GM12891 (cell line): ENCODE measurements at regions not wholly inside any gene's neighbourhood (a gene's known extent, or its start where the extent isn't known, plus 50 kb on each side); places are given as distances from the start of the nearest gene placed in this dataset.

Experiments
- DNase-seq: peaks from one replicate; pipeline ENCODE4 v3.0.0; 2011; ENCODE audit warnings: low spot score; ENCODE audit not compliant: insufficient read length
- FAIRE-seq: peaks from 2 replicates; lab custom pipeline; 2011; peaks lifted over from hg19 to GRCh38; lab: Jason Lieb, UNC
- PAX5 ChIP-seq: IDR thresholded peaks from 2 replicates; pipeline ENCODE4 v1.6.1; 2011; ENCODE audit warnings: low read length, moderate library complexity, mild to moderate bottlenecking; ENCODE audit not compliant: insufficient read depth, severe bottlenecking
- POLR2A ChIP-seq: IDR thresholded peaks from 2 replicates; pipeline ENCODE4 v1.6.1; 2011; ENCODE audit warnings: low read depth, low read length, control low read depth
- POLR2AphosphoS5 ChIP-seq: IDR thresholded peaks from 2 replicates; pipeline ENCODE4 v1.6.1; 2011; ENCODE audit warnings: low read depth, low read length, control low read depth
- POU2F2 ChIP-seq: IDR thresholded peaks from 2 replicates; pipeline ENCODE4 v1.6.1; 2011; ENCODE audit warnings: low read depth, mild to moderate bottlenecking, control low read depth, low read length, moderate library complexity
- SPI1 ChIP-seq: IDR thresholded peaks from 2 replicates; pipeline ENCODE4 v1.6.1; 2011; ENCODE audit warnings: low read depth, low read length, control low read depth
- TAF1 ChIP-seq: IDR thresholded peaks from 2 replicates; pipeline ENCODE4 v1.6.1; 2011; ENCODE audit warnings: low read depth, low read length, control low read depth

- FAIRE-seq (no peak), DNase-seq (no peak)
- no peak for TF ChIP-seq POU2F2
- no peak for TF ChIP-seq POLR2AphosphoS5
- TF ChIP-seq POLR2A, result no peak
- TF ChIP-seq PAX5, result no peak
- TF ChIP-seq SPI1, result no peak
- no peak for TF ChIP-seq TAF1
Observed at GRCh38 chr5:164708831-164709230, 1203.4 kb downstream of the MAT2B start.

- no peak for TF ChIP-seq POU2F2
- no peak for TF ChIP-seq SPI1
- no peak for TF ChIP-seq PAX5
- TF ChIP-seq TAF1, result no peak
- no peak for TF ChIP-seq POLR2AphosphoS5
- TF ChIP-seq POLR2A, result no peak
- FAIRE-seq (no peak), DNase-seq (no peak)
Observed at GRCh38 chr5:164713682-164714081, 1208.3 kb downstream of the MAT2B start.

GRCh38 chr5:164721116-164721515 is 1215.7 kb downstream of the MAT2B start:
- FAIRE-seq (no peak), DNase-seq (no peak)
- no peak for TF ChIP-seq TAF1
- no peak for TF ChIP-seq SPI1
- TF ChIP-seq POLR2A, result no peak
- no peak for TF ChIP-seq PAX5
- TF ChIP-seq POU2F2, result no peak
- TF ChIP-seq POLR2AphosphoS5, result no peak

GRCh38 chr5:164721656-164722055 is 1216.2 kb downstream of the MAT2B start:
- TF ChIP-seq PAX5, result no peak
- no peak for TF ChIP-seq TAF1
- TF ChIP-seq SPI1, result no peak
- no peak for TF ChIP-seq POLR2AphosphoS5
- FAIRE-seq (no peak), DNase-seq (no peak)

GRCh38 chr5:164722702-164723101 is 1217.3 kb downstream of the MAT2B start:
- FAIRE-seq (no peak), DNase-seq (no peak)
- no peak for TF ChIP-seq POU2F2
- no peak for TF ChIP-seq SPI1
- TF ChIP-seq TAF1, result no peak
- no peak for TF ChIP-seq POLR2AphosphoS5
- TF ChIP-seq POLR2A, result no peak
- TF ChIP-seq PAX5, result no peak

GRCh38 chr5:164727012-164727411 is 1221.6 kb downstream of the MAT2B start:
- no peak for DNase-seq
- FAIRE-seq, result no peak
- TF ChIP-seq PAX5, result no peak

GRCh38 chr5:164728733-164729132 is 1223.3 kb downstream of the MAT2B start:
- no peak for TF ChIP-seq POLR2A
- no peak for TF ChIP-seq SPI1
- no peak for TF ChIP-seq TAF1
- no peak for TF ChIP-seq POU2F2
- TF ChIP-seq PAX5, result no peak
- no peak for TF ChIP-seq POLR2AphosphoS5
- no peak for FAIRE-seq
- DNase-seq, result no peak

GRCh38 chr5:164735334-164735733 is 1229.9 kb downstream of the MAT2B start:
- no peak for TF ChIP-seq PAX5
- TF ChIP-seq POLR2AphosphoS5, result no peak
- no peak for TF ChIP-seq TAF1
- no peak for TF ChIP-seq POU2F2
- no peak for DNase-seq
- no peak for FAIRE-seq

- FAIRE-seq, result no peak
- no peak for DNase-seq
- TF ChIP-seq SPI1 (no peak), PAX5 (no peak), POLR2A (no peak), POU2F2 (no peak), POLR2AphosphoS5 (no peak), TAF1 (no peak)
Observed at GRCh38 chr5:164741376-164741775, 1236.0 kb downstream of the MAT2B start.

GRCh38 chr5:164742025-164742424 is 1236.6 kb downstream of the MAT2B start:
- no peak for DNase-seq

GRCh38 chr5:164746723-164747122 is 1241.3 kb downstream of the MAT2B start:
- TF ChIP-seq POLR2AphosphoS5 (no peak), POU2F2 (no peak), PAX5 (no peak), TAF1 (no peak), SPI1 (no peak), POLR2A (no peak)
- DNase-seq (no peak), FAIRE-seq (no peak)

More at GRCh38 chr5:164742025-164742424, 1236.6 kb downstream of the MAT2B start:
- FAIRE-seq, result no peak
- TF ChIP-seq PAX5 (no peak), POLR2A (no peak), POLR2AphosphoS5 (no peak), TAF1 (no peak), POU2F2 (no peak), SPI1 (no peak)
